OCI-LY1 (cell line): ENCODE measurements at regions not wholly inside any gene's neighbourhood (a gene's known extent, or its start where the extent isn't known, plus 50 kb on each side); places are given as distances from the start of the nearest gene placed in this dataset.

Experiments
- H2AFZ ChIP-seq: fragments of 200-600 bp; sonication (generic), shearing (Covaris generic); 2 replicates; pipeline ENCODE4 v1.6.0; 2014; ENCODE audit warnings: antibody characterized with exemption, mild to moderate bottlenecking, low read length
- H3F3A ChIP-seq: fragments of 200-600 bp; sonication (generic), shearing (Covaris generic); 2 replicates; pipeline ENCODE4 v1.6.0; 2014; ENCODE audit warnings: mild to moderate bottlenecking, antibody characterized with exemption, low read length, moderate library complexity; ENCODE audit not compliant: insufficient read depth
- H3K27ac ChIP-seq: fragments of 200-600 bp; sonication (generic); 2 replicates; pipeline ENCODE4 v1.5.1; 2014; ENCODE audit warnings: low read length, mixed run types, mild to moderate bottlenecking, low read depth; ENCODE audit not compliant: poor library complexity, severe bottlenecking
- H3K27me3 ChIP-seq: fragments of 200-600 bp; sonication (generic); 2 replicates; pipeline ENCODE4 v1.6.0; 2014; ENCODE audit warnings: antibody characterized with exemption, mild to moderate bottlenecking, low read length, moderate library complexity; ENCODE audit not compliant: insufficient read depth
- H3K36me3 ChIP-seq: fragments of 200-600 bp; sonication (generic); 2 replicates; pipeline ENCODE4 v1.6.1; 2014; ENCODE audit warnings: mild to moderate bottlenecking, antibody characterized with exemption, low read length, moderate library complexity, mixed read lengths; ENCODE audit not compliant: insufficient read depth
- H3K4me1 ChIP-seq: fragments of 200-600 bp; sonication (generic); 2 replicates; pipeline ENCODE4 v1.5.1; 2014; ENCODE audit warnings: mild to moderate bottlenecking, low read length, moderate library complexity; ENCODE audit not compliant: insufficient read depth, severe bottlenecking
- H3K4me2 ChIP-seq: fragments of 200-600 bp; sonication (generic), shearing (Covaris generic); 2 replicates; pipeline ENCODE4 v1.6.1; 2014; ENCODE audit warnings: low read length
- H3K4me3 ChIP-seq: fragments of 200-600 bp; sonication (generic); 2 replicates; pipeline ENCODE4 v1.5.1; 2014; ENCODE audit warnings: low read length, low read depth, mild to moderate bottlenecking, mixed read lengths; ENCODE audit not compliant: poor library complexity, severe bottlenecking
- H3K79me2 ChIP-seq: fragments of 200-600 bp; shearing (Covaris generic); 2 replicates; pipeline ENCODE4 v1.6.1; 2016; ENCODE audit warnings: mixed run types, low read length, mixed read lengths; ENCODE audit not compliant: insufficient read depth
- H3K9ac ChIP-seq: fragments of 200-600 bp; sonication (generic), shearing (Covaris generic); 2 replicates; pipeline ENCODE4 v1.6.1; 2014; ENCODE audit warnings: mild to moderate bottlenecking, low read length, mixed read lengths
- H3K9me2 ChIP-seq: fragments of 200-600 bp; sonication (generic), shearing (Covaris generic); 2 replicates; pipeline ENCODE4 v1.6.1; 2014; ENCODE audit warnings: low read depth, mild to moderate bottlenecking, low read length, mixed read lengths
- H3K9me3 ChIP-seq: fragments of 200-600 bp; shearing (Covaris generic); 2 replicates; pipeline ENCODE4 v1.6.1; 2014; ENCODE audit warnings: low read length, mixed read lengths
- H4K20me1 ChIP-seq: fragments of 200-600 bp; sonication (generic), shearing (Covaris generic); 2 replicates; pipeline ENCODE4 v1.6.0; 2016; ENCODE audit warnings: mild to moderate bottlenecking, low read length; ENCODE audit not compliant: insufficient read depth
- EZH2 ChIP-seq: fragments of 200-600 bp; sonication (generic), shearing (Covaris generic); IDR thresholded peaks from 2 replicates; pipeline ENCODE4 v1.8.0; 2017; ENCODE audit warnings: borderline replicate concordance, mixed run types, mild to moderate bottlenecking, antibody characterized with exemption, low read length, moderate library complexity, mixed read lengths
- TF ChIP-seq, protein P1 (sequence below): fragments of 200-600 bp; sonication (generic), shearing (Covaris generic); IDR thresholded peaks from 2 replicates; pipeline ENCODE4 v1.5.1; 2017; ENCODE audit warnings: mild to moderate bottlenecking, antibody characterized with exemption, low read length, moderate library complexity, mixed read lengths

DNA sequence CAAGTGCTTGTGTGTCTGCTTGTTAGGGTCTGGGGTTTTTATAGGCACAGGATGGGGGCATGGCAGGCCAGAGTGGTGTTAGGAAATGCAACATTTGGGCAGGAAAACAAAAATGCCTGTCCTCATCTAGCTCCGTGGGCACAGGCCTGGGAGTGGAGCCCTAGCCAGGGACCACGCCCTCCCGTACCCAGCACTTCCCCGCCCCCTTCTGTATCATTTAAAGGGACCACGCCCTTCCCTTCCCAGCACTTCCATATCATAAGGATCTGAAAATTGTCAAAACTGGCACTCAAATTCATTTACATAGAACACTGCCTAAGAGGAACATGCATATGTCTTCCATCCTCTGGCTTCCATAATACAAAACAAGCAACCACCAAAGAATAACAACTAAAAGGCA, 185.8 kb downstream of the B3GLCT start:
- TF ChIP-seq EZH2 = no peak
- TF ChIP-seq, protein P1, sequence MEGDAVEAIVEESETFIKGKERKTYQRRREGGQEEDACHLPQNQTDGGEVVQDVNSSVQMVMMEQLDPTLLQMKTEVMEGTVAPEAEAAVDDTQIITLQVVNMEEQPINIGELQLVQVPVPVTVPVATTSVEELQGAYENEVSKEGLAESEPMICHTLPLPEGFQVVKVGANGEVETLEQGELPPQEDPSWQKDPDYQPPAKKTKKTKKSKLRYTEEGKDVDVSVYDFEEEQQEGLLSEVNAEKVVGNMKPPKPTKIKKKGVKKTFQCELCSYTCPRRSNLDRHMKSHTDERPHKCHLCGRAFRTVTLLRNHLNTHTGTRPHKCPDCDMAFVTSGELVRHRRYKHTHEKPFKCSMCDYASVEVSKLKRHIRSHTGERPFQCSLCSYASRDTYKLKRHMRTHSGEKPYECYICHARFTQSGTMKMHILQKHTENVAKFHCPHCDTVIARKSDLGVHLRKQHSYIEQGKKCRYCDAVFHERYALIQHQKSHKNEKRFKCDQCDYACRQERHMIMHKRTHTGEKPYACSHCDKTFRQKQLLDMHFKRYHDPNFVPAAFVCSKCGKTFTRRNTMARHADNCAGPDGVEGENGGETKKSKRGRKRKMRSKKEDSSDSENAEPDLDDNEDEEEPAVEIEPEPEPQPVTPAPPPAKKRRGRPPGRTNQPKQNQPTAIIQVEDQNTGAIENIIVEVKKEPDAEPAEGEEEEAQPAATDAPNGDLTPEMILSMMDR = no peak
- no peaks in the 10 kb centered on the region for H3K27me3 ChIP-seq
- no peaks in the 10 kb centered on the region for H3K79me2 ChIP-seq
- H2AFZ ChIP-seq = no peak overlapping the region
- no peak overlapping the region for H3K27ac ChIP-seq
- no peaks in the 10 kb centered on the region for H3K9me2 ChIP-seq
- no peak overlapping the region for H3K9ac ChIP-seq
- H4K20me1 ChIP-seq = no peaks in the 10 kb centered on the region
- no peaks in the 10 kb centered on the region for H3K9me3 ChIP-seq
- no peaks in the 10 kb centered on the region for H3K4me1 ChIP-seq
- no peaks in the 10 kb centered on the region for H3K36me3 ChIP-seq
- no peak overlapping the region for H3K4me3 ChIP-seq
- no peaks in the 10 kb centered on the region for H3F3A ChIP-seq
- H3K4me2 ChIP-seq = no peak overlapping the region

DNA sequence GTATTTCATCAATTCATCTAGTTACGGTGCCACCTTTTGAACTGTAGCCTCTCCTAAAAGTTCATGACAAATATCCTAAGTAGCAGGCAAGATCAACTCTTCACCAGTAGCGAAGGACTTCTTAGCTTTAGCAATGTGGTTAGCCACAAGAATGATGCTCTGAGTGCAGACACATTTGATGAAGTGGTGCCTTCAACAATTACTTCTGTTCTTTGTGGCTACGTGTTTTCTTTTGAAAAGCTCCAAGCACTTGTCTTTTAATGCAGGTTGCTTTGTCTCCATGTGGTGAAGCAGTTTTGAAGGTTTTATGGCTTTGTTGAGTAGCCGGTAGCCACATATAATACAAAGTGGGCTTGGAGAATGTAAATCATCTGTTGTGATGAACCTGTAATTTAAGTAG, 194.7 kb downstream of the B3GLCT start:
- Histone ChIP-seq H3K4me2 (no peak overlapping the region), H3K9ac (no peak overlapping the region), H4K20me1 (no peaks in the 10 kb centered on the region), H3K9me3 (no peaks in the 10 kb centered on the region), H3K27ac (no peak overlapping the region), H3K4me1 (no peaks in the 10 kb centered on the region), H3F3A (no peaks in the 10 kb centered on the region), H3K36me3 (no peaks in the 10 kb centered on the region), H3K27me3 (no peaks in the 10 kb centered on the region), H3K4me3 (no peak overlapping the region), H2AFZ (no peak overlapping the region), H3K9me2 (no peaks in the 10 kb centered on the region; the same call in 1 of the 2 replicates), H3K79me2 (no peaks in the 10 kb centered on the region)
- TF ChIP-seq EZH2 = no peak
- TF ChIP-seq, protein P1 = no peak

DNA sequence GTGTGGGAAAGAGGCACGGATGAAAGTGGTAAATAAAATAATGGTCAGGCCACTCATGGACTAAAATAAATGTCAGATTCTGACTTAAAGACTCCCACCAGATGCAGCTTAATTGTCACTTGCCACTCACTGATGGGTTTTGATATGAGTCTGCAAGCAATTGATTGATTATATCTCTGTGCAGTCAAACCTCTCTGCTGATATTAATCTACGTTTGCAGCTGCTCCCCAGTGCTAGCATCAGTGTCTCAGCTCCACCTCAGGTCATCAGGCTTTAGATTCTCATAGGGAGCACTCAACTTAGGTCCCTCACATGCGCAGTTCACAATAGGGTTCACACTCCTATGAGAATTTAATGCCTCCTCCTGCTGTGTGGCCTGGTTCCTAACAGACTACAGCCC, 195.3 kb downstream of the B3GLCT start:
- no peaks in the 10 kb centered on the region for H3F3A ChIP-seq
- no peaks in the 10 kb centered on the region; the same call in 1 of the 2 replicates for H3K9me2 ChIP-seq
- no peaks in the 10 kb centered on the region for H3K4me1 ChIP-seq
- H4K20me1 ChIP-seq = no peaks in the 10 kb centered on the region
- TF ChIP-seq EZH2 = no peak
- TF ChIP-seq, protein P1 = no peak
- H3K4me3 ChIP-seq = no peak overlapping the region
- H3K27me3 ChIP-seq = no peaks in the 10 kb centered on the region
- H3K9ac ChIP-seq = no peak overlapping the region
- H3K4me2 ChIP-seq = no peak overlapping the region
- H3K79me2 ChIP-seq = no peaks in the 10 kb centered on the region
- no peak overlapping the region for H3K27ac ChIP-seq
- H2AFZ ChIP-seq = no peak overlapping the region
- H3K9me3 ChIP-seq = no peaks in the 10 kb centered on the region
- H3K36me3 ChIP-seq = no peaks in the 10 kb centered on the region
